GM23248 (cell line): ENCODE measurements at regions not wholly inside any gene's neighbourhood (a gene's known extent, or its start where the extent isn't known, plus 50 kb on each side); places are given as distances from the start of the nearest gene placed in this dataset.

Source experiments
- DNase-seq: peaks from one replicate; pipeline ENCODE4 v3.0.0-alpha.2; 2015
- H2AFZ ChIP-seq: fragments of 200-600 bp; sonication (generic); 2 replicates; pipeline ENCODE4 v1.6.1; 2016; ENCODE audit warnings: antibody characterized with exemption
- H3F3A ChIP-seq: fragments of 200-600 bp; sonication (generic); 2 replicates; pipeline ENCODE4 v1.6.1; 2016; ENCODE audit warnings: mild to moderate bottlenecking, antibody characterized with exemption, mixed run types; ENCODE audit not compliant: insufficient read depth
- H3K27ac ChIP-seq: fragments of 200-600 bp; sonication (generic); 2 replicates; pipeline ENCODE4 v1.5.1; 2016; ENCODE audit warnings: mild to moderate bottlenecking
- H3K27me3 ChIP-seq: fragments of 200-600 bp; sonication (generic); replicated peaks from 2 replicates; pipeline ENCODE4 v1.6.1; 2016; ENCODE audit warnings: mild to moderate bottlenecking; ENCODE audit not compliant: insufficient read depth
- H3K36me3 ChIP-seq: fragments of 200-600 bp; sonication (generic); 2 replicates; pipeline ENCODE4 v1.6.1; 2016; ENCODE audit warnings: low read depth, mild to moderate bottlenecking
- H3K4me1 ChIP-seq: fragments of 200-600 bp; sonication (generic); 2 replicates; pipeline ENCODE4 v1.6.1; 2016; ENCODE audit warnings: mild to moderate bottlenecking; ENCODE audit not compliant: insufficient read depth
- H3K4me2 ChIP-seq: fragments of 200-600 bp; sonication (generic); one replicate; pipeline ENCODE4 v1.6.1; 2016; ENCODE audit warnings: mild to moderate bottlenecking; ENCODE audit not compliant: unreplicated experiment
- H3K4me3 ChIP-seq: fragments of 200-600 bp; sonication (generic); 2 replicates; pipeline ENCODE4 v1.5.1; 2016; ENCODE audit warnings: mild to moderate bottlenecking
- H3K79me2 ChIP-seq: fragments of 200-600 bp; sonication (generic); 2 replicates; pipeline ENCODE4 v1.6.1; 2016; ENCODE audit warnings: mild to moderate bottlenecking; ENCODE audit not compliant: insufficient read depth
- H3K9ac ChIP-seq: fragments of 200-600 bp; sonication (generic); 2 replicates; pipeline ENCODE4 v1.6.1; 2016; ENCODE audit warnings: mild to moderate bottlenecking
- H3K9me2 ChIP-seq: fragments of 200-600 bp; sonication (generic); 2 replicates; pipeline ENCODE4 v1.6.1; 2016; ENCODE audit warnings: mixed run types, mild to moderate bottlenecking, moderate library complexity; ENCODE audit not compliant: insufficient read depth
- H3K9me3 ChIP-seq: fragments of 200-600 bp; sonication (generic); one replicate; pipeline ENCODE4 v1.6.1; 2017; ENCODE audit warnings: low read depth
- H4K20me1 ChIP-seq: fragments of 200-600 bp; sonication (generic); 2 replicates; pipeline ENCODE4 v1.6.0; 2016; ENCODE audit not compliant: insufficient read depth
- EZH2 ChIP-seq: fragments of 200-600 bp; sonication (generic); IDR thresholded peaks from 2 replicates; pipeline ENCODE4 v1.6.1; 2018; ENCODE audit warnings: antibody characterized with exemption, mild to moderate bottlenecking; ENCODE audit not compliant: insufficient read depth, poor library complexity, severe bottlenecking
- EZH2phosphoT487 ChIP-seq: fragments of 200-600 bp; sonication (generic); IDR thresholded peaks from 2 replicates; pipeline ENCODE4 v1.6.1; 2018; ENCODE audit warnings: antibody characterized with exemption, moderate library complexity, mild to moderate bottlenecking, low read depth; ENCODE audit not compliant: insufficient read depth
- WGBS, 2 experiments: methylation state at CpG; one replicate each; pipeline ENCODE4 v1.1.6; 2015 to 2017; ENCODE audit warnings: low lambda C conversion rate in 2 of 2, low coverage in 1 of 2; ENCODE audit errors: missing lambda C conversion rate in 2 of 2; 5-methylcytosine and 5-hydroxymethylcytosine counted together
- in situ Hi-C: fragments of 300-500 bp; cut with MboI; formaldehyde crosslinking; loops from 2 replicates; pipeline ENCODE4 v1.15.0; 2020

DNA sequence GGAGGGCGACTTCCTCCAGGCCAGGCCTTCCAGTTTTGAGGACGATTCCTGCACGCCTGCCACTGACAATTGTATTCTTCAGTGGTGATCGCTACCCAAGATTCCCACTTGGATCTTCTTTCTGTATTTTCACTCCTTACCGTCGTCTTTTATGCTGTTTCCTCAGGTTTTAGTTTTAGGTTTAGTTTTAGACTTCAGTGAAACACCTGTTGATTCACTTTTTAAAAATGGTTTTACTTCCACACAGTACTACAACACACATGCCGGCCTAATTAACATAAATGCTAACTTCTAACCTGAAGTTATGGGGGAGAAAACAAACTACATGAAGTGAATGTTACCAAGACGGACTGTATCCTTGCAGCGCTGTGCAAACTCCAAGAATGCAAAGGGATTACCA is 530.6 kb upstream of the MGMT start:
- Histone ChIP-seq H3K27ac (no peak overlapping the region), H3K4me2 (no peak overlapping the region), H3K27me3 (no peaks in the 10 kb centered on the region), H2AFZ (no peak overlapping the region), H3K9ac (no peak overlapping the region), H3F3A (no peaks in the 10 kb centered on the region), H3K9me2 (no peaks in the 10 kb centered on the region), H3K36me3 (no peaks in the 10 kb centered on the region), H3K9me3 (no peaks in the 10 kb centered on the region), H4K20me1 (no peaks in the 10 kb centered on the region), H3K4me3 (no peak overlapping the region), H3K79me2 (no peaks in the 10 kb centered on the region), H3K4me1 (no peaks in the 10 kb centered on the region)
- in situ Hi-C loops = no loop called here
- TF ChIP-seq EZH2 (no peak), EZH2phosphoT487 (no peak)
- no peak for DNase-seq
- 57 to 62% methylated on average over 9 of the region's 9 CpGs for WGBS, 2 experiments

DNA sequence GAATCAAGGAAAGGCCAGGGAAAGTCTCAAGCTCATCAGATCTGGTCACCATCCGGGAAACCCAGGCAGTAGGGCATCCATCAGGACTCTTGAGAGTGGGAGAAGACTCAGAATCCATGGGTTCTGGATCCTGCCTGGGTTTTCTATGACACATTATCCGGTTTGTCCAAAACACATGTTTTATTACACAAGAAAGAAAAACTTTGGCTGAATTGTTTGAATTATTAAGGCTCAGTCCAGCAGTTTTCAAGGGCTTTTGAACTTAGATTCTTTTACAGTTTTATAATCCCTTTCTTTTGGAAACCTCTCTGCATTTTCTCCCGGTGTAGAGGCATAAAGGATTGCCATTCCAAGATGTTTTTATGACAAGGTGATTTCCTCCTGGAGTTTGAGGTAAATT is 528.5 kb upstream of the MGMT start:
- H3K79me2 ChIP-seq = no peaks in the 10 kb centered on the region
- no peak overlapping the region for H3K4me2 ChIP-seq
- H3K4me3 ChIP-seq = no peak overlapping the region
- no peaks in the 10 kb centered on the region for H3F3A ChIP-seq
- H3K4me1 ChIP-seq = no peaks in the 10 kb centered on the region
- in situ Hi-C loops = no loop called here
- no peaks in the 10 kb centered on the region for H3K27me3 ChIP-seq
- no peak overlapping the region for H2AFZ ChIP-seq
- WGBS, 2 experiments = 1 to 2% methylated on average over 3 of the region's 3 CpGs
- no peaks in the 10 kb centered on the region for H3K9me2 ChIP-seq
- H3K36me3 ChIP-seq = no peaks in the 10 kb centered on the region
- H3K27ac ChIP-seq = no peak overlapping the region
- no peaks in the 10 kb centered on the region for H3K9me3 ChIP-seq
- H3K9ac ChIP-seq = no peak overlapping the region
- TF ChIP-seq EZH2phosphoT487 = no peak
- TF ChIP-seq EZH2 = no peak
- H4K20me1 ChIP-seq = no peaks in the 10 kb centered on the region
- no peak for DNase-seq

DNA sequence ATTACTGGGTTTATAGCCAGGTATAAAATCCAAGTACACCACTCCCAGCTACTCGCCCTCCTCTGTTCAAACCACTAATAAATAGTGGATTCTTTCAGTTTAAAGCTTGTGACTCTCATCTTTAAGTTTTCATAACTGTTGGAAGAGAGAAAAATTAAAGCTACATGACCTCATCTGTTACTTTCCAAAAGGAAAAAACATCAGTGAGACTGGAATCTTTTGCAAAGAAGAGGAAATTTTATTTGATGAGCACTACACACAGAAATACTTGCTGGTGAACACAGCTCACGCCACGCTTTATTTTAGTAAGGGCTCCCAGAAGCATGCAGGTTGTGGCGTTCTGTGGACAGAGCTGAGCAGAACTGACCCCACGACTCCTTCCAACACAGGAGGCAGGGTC is 527.0 kb upstream of the MGMT start:
- Histone ChIP-seq H3K9ac (no peak overlapping the region), H3K9me3 (no peaks in the 10 kb centered on the region), H3K79me2 (no peaks in the 10 kb centered on the region), H3K36me3 (no peaks in the 10 kb centered on the region), H3K27me3 (no peaks in the 10 kb centered on the region), H3K4me1 (no peaks in the 10 kb centered on the region), H3K4me2 (no peak overlapping the region), H2AFZ (no peak overlapping the region), H3K9me2 (no peaks in the 10 kb centered on the region), H3K4me3 (no peak overlapping the region), H3F3A (no peaks in the 10 kb centered on the region), H4K20me1 (no peaks in the 10 kb centered on the region), H3K27ac (no peak overlapping the region)
- in situ Hi-C loops = no loop called here
- TF ChIP-seq EZH2 = no peak
- no peak for TF ChIP-seq EZH2phosphoT487
- 39 to 48% methylated on average over 5 of the region's 5 CpGs for whole genome bisulfite sequencing, 2 experiments
- no peak for DNase-seq

DNA sequence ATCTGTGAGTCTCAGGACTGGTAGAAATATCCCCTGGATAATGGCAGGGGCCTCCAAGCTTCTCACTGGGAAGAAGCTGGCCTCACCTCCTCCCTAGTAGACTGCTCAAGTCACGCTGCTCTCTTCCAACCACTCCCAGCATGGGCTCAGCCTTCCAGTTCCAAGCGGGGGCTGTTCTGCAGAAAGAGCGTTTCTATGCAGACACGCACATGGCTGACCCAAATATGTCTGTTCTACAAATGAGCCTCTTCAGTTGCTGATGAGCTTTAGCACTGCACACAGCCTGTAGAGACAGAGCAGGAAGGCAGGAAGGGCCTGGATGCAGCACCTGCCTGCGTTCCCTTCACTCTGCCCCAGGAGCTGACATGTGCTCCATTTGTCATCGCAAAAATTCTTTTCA is 523.9 kb upstream of the MGMT start:
- no peak for DNase-seq
- no peaks in the 10 kb centered on the region for H3K9me3 ChIP-seq
- H3K79me2 ChIP-seq = no peaks in the 10 kb centered on the region
- in situ Hi-C loops = no loop called here
- H3K9ac ChIP-seq = no peak overlapping the region
- H3K4me3 ChIP-seq = no peak overlapping the region
- H3K36me3 ChIP-seq = no peaks in the 10 kb centered on the region
- H3K4me2 ChIP-seq = no peak overlapping the region
- H3K27me3 ChIP-seq = no peaks in the 10 kb centered on the region
- H3F3A ChIP-seq = no peaks in the 10 kb centered on the region
- H4K20me1 ChIP-seq = no peaks in the 10 kb centered on the region
- no peaks in the 10 kb centered on the region for H3K4me1 ChIP-seq
- TF ChIP-seq EZH2phosphoT487 = no peak
- no peak for TF ChIP-seq EZH2
- H2AFZ ChIP-seq = no peak overlapping the region
- H3K27ac ChIP-seq = no peak overlapping the region
- 10 to 13% methylated on average over 6 of the region's 6 CpGs for WGBS, 2 experiments
- no peaks in the 10 kb centered on the region for H3K9me2 ChIP-seq

DNA sequence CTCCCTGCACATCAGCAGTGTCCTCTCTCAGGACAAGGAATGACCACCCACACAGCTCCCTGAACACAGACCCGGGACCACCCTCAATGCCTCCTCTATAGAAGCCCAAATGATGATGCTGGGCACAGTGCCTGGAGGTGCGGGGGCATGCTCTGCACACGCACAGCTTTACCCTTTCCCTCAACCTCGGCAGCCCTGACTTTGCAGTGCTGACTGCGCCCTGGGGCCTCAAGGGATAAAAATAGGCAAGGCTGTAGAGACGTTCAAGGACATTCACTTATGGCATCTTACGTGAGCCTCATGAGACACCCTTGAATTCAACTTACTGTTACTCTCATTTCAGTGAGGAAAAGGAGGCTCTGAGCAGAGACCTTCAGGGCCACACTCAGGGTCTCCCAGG is 521.6 kb upstream of the MGMT start:
- 60 to 66% methylated on average over 7 of the region's 7 CpGs for WGBS, 2 experiments
- Histone ChIP-seq H3K9me2 (no peaks in the 10 kb centered on the region), H3K79me2 (no peaks in the 10 kb centered on the region), H3K9me3 (no peaks in the 10 kb centered on the region), H3K4me3 (no peak overlapping the region), H3K4me1 (no peaks in the 10 kb centered on the region), H2AFZ (no peak overlapping the region), H4K20me1 (no peaks in the 10 kb centered on the region), H3K27ac (no peak overlapping the region), H3K27me3 (no peaks in the 10 kb centered on the region), H3K9ac (no peak overlapping the region), H3K36me3 (no peaks in the 10 kb centered on the region), H3F3A (no peaks in the 10 kb centered on the region), H3K4me2 (no peak overlapping the region)
- no peak for DNase-seq
- in situ Hi-C loops = no loop called here
- no peak for TF ChIP-seq EZH2
- no peak for TF ChIP-seq EZH2phosphoT487
